ENCODE measurements at regions not wholly inside any gene's neighbourhood (a gene's known extent, or its start where the extent isn't known, plus 50 kb on each side); places are given as distances from the start of the nearest gene placed in this dataset.
A peak's percentile ranks its signal among the peaks of the same experiment; 100 is the strongest.

GRCh38 chr10:55158633-55159032, 357.6 kb upstream of the PCDH15 start:
- DNase-seq (ENCODE audit: low spot score): no peak

- DNase-seq (ENCODE audit: low spot score): no peak
These were observed 345.0 kb upstream of the PCDH15 start for GRCh38 chr10:55146032-55146431.

DNA sequence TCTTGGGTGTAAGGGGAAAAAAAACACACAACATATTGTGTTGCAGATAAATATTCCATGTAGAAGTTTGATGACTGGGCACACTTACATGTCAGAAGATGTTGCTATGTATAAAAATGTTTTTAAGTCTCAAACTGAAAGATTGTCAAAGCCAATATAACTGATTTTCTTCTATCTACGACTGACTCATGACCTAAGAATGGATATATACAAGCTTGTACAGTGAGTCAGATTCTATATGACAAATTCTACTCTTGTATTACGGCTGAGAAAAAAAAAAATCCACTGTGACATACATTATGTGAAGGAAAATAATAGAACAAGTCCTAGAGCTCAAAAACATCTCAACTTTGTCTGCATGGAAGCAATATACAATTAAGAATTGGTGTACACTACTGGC, 343.0 kb upstream of the PCDH15 start:
- no peak for DNase-seq (ENCODE audit: low spot score)

- DNase-seq (ENCODE audit: low spot score): no peak
These were observed 340.9 kb upstream of the PCDH15 start for GRCh38 chr10:55141892-55142291.

DNA sequence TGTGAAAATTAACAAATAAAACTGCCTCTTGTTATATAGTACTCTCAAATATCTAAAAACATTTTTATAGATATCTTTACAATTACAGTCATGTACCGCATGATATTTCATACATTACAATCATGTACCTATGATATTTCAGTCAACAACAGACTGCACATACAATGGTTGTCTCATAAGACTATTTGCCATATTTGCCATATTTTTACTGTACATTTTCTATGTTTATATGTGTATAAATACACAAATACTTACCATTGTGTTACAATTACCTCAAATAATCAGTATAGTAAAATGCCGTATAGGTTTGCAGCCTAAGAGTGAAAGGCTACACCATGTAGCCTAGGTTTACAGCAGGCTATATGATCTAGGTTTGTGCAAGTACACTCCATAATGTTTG, 336.0 kb upstream of the PCDH15 start:
- no peak for DNase-seq (ENCODE audit: low spot score)

DNA sequence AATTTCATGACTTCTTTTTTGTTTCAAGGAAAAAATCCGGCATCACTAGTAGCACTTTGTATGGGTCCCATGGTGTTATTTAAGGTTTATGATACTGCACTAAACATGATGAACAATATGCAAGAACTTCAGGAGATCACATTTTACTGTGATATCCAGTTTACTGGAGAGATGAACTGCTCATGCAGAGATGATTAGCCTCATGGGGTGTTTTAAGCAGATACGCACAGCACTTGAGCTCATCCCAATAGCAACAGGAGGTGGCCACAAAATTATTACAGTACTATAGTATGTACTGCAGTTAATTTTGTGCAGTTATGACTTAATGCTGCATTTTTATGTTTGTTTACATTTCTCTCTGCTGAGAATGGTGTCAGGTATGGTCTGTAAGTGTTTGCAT, 303.7 kb upstream of the PCDH15 start:
- DNase-seq (ENCODE audit: low spot score): no peak

DNA sequence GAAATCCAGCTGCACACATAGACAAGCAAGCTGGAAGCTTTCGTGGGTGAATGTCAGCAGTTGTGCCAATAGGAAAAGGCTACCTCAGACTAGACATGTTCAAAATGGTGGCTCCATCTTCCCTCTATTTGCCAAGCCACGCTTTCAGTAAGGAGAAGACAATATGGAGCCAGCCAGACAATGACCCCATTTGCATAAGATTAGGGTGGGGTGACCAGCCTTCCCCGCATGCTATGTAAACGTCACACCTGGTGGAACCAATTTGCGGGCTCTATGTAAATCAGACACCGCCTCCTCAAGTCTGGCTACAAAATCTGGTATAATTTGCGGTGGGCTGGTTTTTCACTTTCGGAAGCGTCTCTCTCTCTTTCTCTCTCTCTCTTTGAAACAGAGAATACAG, 297.4 kb upstream of the PCDH15 start:
- no peak for DNase-seq (ENCODE audit: low spot score)

- peak; percentile 0 for DNase-seq (ENCODE audit: low spot score)
These were observed 290.8 kb upstream of the PCDH15 start for GRCh38 chr10:55091691-55092328.

DNA sequence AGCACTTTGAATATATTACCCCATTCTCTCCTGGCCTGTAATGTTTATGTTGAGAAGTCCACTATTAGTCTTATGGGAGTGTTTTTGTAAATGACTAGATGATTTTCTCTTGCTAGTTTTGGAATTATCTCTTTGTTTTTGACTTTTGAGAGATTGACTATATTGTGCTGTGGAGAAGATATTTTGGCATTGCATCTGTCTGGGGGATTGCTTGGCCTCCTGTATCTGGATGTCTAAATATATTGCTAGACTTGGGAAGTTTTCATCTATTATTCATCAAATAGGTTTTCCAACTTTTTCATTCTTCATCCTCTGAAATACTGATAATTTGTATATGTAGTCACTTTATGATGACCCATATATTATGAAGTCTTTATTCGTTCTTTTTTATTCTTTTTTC, 277.1 kb upstream of the PCDH15 start:
- DNase-seq (ENCODE audit: low spot score): no peak

DNA sequence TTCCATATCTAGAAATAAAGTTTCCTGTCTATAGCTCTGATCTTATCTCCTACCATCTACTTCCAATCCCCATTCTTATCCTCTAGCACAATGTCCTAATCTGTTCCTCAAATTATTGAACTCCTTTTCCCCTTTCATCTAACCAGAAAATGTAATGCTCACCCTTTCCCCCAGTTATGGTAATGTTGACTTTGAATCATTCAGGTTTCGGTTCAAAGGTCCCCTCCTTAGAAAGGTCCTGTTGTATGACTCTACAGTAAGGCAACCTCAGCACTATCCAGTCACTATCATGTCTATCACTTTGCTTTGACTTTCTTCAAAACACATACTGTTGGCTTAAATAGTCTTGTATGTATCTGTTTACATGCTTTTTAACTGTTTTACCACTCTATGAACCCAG, 264.2 kb upstream of the PCDH15 start:
- no peak for DNase-seq (ENCODE audit: low spot score)

GRCh38 chr10:55063811-55064210, 262.8 kb upstream of the PCDH15 start:
- no peak for DNase-seq (ENCODE audit: low spot score)

GRCh38 chr10:55062349-55062748, 261.3 kb upstream of the PCDH15 start:
- DNase-seq (ENCODE audit: low spot score): no peak

- DNase-seq (ENCODE audit: low spot score): no peak
These were observed 257.8 kb upstream of the PCDH15 start for GRCh38 chr10:55058800-55059199.

- no peak for DNase-seq (ENCODE audit: low spot score)
These were observed 250.5 kb upstream of the PCDH15 start for GRCh38 chr10:55051515-55051914.

DNA sequence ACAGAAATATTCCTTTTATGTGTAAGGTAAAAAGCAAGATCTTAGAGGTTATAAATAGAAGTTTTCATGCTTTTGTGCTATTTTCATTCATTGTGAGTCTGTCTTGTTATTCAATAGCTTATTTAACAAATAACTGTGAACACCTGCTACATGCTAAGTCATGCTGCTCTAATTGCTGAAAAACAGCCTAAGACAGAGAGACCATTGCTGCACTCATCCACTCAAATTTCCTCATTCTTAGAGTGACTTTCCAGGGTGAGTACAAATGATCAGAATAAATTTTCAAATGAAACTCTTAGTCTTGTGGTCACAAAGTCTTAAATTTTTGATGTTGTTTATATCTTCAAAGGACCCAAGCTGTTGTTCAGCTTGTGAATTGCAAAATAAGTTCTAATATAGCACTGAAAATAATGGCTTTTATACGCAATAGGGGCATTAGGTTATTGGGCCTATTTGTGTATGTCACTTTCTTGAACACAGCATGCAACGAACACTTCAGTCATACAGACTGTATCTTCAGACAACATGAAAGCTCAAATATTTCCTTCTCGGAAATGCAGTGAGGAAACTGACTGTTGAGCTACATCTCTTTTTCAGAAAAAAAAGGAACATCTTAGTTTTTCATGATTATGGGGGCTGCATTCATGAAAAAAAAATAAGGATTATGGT, 247.9 kb upstream of the PCDH15 start:
- no peak for DNase-seq (ENCODE audit: low spot score)

- no peak for DNase-seq (ENCODE audit: low spot score)
These were observed 242.5 kb upstream of the PCDH15 start for GRCh38 chr10:55043540-55043939.

- no peak for DNase-seq (ENCODE audit: low spot score)
These were observed 232.0 kb upstream of the PCDH15 start for GRCh38 chr10:55033061-55033460.

- DNase-seq (ENCODE audit: low spot score): no peak
These were observed 223.7 kb upstream of the PCDH15 start for GRCh38 chr10:55024713-55025112.

GRCh38 chr10:55019439-55019838, 218.4 kb upstream of the PCDH15 start:
- DNase-seq (ENCODE audit: low spot score): no peak

GRCh38 chr10:55013318-55013717, 212.3 kb upstream of the PCDH15 start:
- DNase-seq (ENCODE audit: low spot score): no peak

DNA sequence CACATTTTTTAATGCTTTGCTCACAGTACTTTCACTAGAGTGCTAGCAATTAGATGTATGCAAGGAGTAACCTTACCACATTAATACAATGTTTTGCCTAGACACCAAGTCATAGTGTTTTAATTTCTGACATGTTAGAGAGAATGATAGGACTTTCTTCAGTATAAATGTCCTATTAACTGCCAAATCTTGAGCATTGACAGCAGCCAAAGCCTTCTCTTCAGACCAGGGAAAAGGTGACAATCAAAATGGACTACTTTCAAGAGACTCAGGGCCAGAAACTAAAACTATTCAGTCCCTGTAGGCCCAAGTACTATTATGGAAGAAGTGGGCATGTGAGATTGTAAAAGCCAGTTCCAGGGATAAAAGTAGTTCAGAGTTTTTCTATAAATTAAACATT, 201.4 kb upstream of the PCDH15 start:
- DNase-seq (ENCODE audit: low spot score): no peak

- no peak for DNase-seq (ENCODE audit: low spot score)
These were observed 200.4 kb upstream of the PCDH15 start for GRCh38 chr10:55001422-55001821.

GRCh38 chr10:54993148-54993547, 192.1 kb upstream of the PCDH15 start:
- DNase-seq (ENCODE audit: low spot score): no peak

- no peak for DNase-seq (ENCODE audit: low spot score)
These were observed 184.7 kb upstream of the PCDH15 start for GRCh38 chr10:54985732-54986131.
